GM18907 (cell line): ENCODE measurements at regions not wholly inside any gene's neighbourhood (a gene's known extent, or its start where the extent isn't known, plus 50 kb on each side); places are given as distances from the start of the nearest gene placed in this dataset.

Experiments
- ATAC-seq: cut with Tn5 transposase; IDR thresholded peaks from one replicate; pipeline ENCODE4 v1.9.1; 2021; ENCODE audit warnings: mild to moderate bottlenecking, moderate library complexity; ENCODE audit not compliant: unreplicated experiment

DNA sequence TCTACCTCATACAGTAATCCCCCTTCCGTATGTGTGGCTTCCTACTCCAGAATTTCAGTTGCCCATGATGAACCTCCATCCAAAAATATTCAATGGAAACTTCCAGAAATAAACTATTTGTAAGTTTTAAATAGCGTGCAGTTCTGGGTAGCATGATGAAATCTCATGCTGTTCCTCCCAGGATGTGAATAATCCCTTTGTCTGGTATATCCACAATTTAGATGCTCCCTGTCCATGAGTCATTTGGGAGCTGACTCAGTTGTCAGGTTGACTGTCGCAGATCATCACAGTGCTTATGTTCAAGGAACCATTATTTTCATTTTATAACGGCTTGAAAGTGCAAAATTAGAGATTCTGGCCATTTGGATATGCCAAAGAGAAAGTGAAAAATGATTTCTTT lies 290.1 kb upstream of the CDH9 start:
- ATAC-seq: no peak

- no peak for ATAC-seq
Observed at GRCh38 chr5:27325513-27325912, 287.1 kb upstream of the CDH9 start.

DNA sequence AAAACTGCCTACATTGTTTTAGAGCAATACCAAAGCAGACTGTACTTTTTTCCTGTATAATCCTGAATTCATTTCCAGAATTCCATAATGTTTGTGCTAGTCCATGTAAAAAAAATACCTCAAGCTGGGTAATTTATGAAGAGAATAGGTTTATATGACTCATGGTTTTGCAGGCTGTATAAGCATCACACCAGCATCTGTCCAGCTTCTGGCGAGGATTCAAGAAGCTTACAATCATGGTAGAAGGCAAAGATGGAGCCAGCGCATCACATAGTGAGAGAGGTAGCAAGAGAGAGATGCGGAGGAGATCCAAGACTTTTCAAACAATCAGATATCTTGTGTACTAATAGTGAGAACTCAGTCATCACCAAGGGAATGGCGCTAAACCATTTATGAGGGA lies 280.3 kb upstream of the CDH9 start:
- ATAC-seq: no peak

GRCh38 chr5:27316271-27316650 lies 277.9 kb upstream of the CDH9 start:
- no peak for ATAC-seq

GRCh38 chr5:27315363-27316270 lies 277.2 kb upstream of the CDH9 start:
- no peak for ATAC-seq

DNA sequence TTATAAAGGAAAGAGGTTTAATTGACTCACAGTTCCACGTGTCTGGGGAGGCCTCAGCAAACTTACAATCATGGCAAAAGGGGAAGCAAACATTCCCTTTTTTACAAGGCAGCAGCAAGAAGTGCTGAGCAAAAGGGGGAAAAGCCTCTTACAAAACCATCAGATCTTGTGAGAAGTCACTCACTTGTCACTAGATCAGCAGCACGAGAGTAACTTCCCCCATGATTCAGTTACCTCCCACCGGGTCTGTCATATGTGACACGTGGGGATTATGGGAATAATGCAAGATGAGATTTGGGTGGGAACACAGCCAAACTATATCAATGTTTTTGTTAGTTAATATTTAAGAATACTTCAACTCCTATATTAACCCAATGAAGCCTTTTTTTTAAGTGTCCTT lies 275.2 kb upstream of the CDH9 start:
- no peak for ATAC-seq

DNA sequence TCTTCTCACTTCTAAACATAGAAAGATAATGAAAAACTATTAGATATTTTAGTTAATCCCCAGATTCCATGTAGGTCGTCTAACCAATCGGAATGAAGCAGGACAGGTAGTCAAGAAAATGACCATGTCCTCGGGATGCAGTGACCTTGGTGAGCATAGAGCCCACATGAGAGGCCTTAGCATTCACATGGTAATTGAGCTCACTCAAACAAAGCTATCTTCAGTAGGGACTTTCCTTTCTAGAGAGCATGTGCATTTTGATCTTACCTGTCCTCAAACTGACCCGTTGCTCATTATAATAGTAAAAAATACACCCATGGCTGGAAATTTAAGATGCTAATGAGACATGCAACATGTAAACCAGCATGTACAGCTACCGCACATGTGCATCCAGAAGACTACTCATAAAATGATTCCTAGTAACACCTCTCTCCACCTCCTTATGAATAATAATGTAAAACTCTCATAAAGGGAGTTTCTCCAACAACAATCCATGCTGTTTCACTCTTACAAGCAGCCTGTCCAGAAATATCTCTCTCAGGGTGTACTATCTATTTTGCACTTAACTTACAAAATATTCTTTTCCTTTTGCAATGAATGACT lies 274.0 kb upstream of the CDH9 start:
- ATAC-seq: no peak

- no peak for ATAC-seq
Observed at GRCh38 chr5:27311544-27311943, 273.2 kb upstream of the CDH9 start.

GRCh38 chr5:27308153-27308552 lies 269.8 kb upstream of the CDH9 start:
- ATAC-seq: no peak

DNA sequence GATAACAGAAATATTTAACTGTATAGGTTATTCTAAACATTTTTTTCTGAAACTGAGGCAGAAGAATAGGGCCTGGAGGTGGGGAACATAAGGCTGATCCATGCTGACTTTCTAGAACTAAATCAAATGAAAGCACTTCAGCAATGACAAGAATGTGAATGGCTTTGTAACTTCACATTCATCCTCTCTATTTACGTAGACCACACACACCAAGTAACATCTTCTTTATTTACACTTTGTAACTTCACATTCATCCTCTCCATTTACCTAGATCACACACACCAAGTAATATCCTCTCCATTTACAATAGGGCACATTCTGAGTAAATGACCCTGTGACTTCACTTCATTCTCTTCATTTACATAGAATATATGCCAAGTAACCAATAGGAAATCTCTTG lies 251.8 kb upstream of the CDH9 start:
- no peak for ATAC-seq

DNA sequence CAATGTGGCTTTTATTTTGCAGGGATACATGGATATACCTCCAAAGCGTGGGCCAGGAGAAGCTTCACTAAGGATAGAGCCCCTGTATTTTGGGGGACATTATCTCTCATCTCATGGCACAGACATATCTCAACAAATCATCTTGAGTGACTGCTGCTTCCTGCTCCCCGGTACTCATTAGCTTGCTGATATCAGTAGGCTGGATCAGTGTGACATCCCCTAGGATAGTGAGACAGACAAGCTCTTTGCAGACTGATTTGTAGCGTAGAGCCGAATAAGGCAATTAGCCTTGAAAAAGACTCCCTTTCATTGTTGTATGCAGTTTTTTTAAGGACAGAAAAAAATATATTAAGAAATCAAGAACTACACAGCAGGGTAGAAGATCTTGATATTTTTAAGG lies 237.7 kb upstream of the CDH9 start:
- no peak for ATAC-seq

DNA sequence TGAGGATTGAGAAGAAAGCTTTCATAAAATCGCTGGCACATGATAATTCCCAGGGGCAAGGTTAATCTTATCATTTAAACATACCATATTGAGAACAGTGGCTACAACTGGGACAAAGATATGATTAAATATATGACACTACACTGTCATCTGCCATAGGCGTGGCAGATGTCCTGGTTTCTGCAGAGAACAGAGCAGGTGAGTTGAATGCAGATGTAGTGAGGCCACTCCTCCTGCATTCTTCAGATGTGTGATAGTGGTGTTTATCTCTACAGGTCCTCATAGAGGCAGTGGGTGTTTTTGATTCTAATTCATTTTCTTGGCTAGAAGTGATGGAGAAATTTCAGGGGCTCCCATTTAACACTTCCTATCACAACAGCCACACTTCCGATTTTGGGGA lies 237.0 kb upstream of the CDH9 start:
- no peak for ATAC-seq

DNA sequence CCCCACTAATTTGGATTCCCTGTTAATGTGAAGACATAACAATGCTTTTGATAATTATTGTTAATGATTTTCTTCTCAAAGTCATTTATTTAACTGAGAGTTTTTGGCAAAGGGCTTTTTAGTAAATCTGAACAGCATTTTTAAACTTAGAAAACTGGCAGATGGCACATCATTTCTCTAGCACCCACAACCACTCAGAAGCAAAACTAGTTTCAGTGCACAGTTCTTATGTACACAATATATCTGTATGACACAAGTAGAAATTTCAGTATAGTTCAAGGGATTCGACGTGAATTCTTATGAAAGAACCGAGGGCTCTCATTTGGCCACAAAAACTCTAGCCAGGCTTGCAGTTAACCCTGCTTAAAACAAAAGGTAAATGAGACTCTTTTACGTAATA lies 231.4 kb upstream of the CDH9 start:
- no peak for ATAC-seq

GRCh38 chr5:27267209-27267824 lies 228.9 kb upstream of the CDH9 start:
- ATAC-seq: no peak

- no peak for ATAC-seq
Observed at GRCh38 chr5:27266184-27266583, 227.8 kb upstream of the CDH9 start.

- no peak for ATAC-seq
Observed at GRCh38 chr5:27257696-27258095, 219.3 kb upstream of the CDH9 start.

DNA sequence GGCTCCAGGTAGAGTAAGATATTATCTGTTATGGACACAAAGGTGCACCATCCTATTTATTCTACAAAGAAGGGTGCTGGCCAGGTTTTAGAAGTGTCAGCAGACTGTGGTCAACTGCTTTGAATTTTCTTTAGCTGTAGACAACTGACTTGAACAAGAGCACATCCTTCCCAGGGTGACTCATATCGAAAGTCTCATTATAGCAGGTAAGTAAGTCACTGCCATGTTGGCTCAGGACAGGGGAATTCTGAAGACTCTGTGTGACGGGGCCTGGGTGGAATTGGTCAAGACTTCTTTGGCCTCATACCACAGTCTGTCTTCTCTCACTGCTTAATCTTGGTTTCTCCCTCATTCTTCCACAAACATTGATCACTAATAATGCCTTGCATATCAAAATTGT lies 214.5 kb upstream of the CDH9 start:
- ATAC-seq: no peak

DNA sequence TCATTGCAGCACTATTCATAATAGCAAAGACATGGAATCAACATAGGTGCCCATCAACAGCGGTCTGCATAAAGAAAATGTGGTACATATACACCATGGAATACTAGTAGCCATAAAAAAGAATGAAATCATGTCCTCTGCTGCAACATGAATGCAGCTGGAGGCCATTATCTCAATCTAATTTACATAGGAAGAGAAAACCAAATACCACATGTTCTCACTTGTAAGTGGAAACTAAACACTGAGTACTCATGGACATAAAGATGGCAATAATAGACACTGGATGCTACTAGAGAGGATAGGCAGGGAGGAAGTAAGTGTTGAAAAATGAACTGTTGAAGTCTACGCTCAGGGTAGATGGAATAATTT lies 203.9 kb upstream of the CDH9 start:
- no peak for ATAC-seq

GRCh38 chr5:27241564-27242257 lies 203.3 kb upstream of the CDH9 start:
- ATAC-seq: no peak

- ATAC-seq: no peak
Observed at GRCh38 chr5:27240791-27241190, 202.4 kb upstream of the CDH9 start.

GRCh38 chr5:27234916-27235315 lies 196.5 kb upstream of the CDH9 start:
- ATAC-seq: no peak

DNA sequence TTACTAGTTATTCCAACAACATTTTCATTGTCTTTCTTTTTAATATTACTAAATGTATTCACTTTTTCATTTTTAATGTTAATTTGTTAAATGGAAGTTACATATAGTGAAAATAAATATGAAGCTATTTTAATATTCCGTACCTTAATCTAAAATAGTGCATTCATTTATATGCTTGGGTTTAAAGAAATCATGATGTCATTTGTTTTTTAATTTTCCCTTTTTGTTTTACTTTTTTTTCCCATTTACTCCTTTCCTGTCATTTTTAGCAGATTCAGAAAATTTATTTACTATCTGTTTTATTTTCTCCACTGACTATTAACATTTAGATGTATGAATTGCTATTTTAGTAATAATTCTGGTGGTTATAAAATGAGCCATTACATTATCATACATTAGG lies 183.0 kb upstream of the CDH9 start:
- no peak for ATAC-seq
